GM12873 (cell line): ENCODE measurements at regions not wholly inside any gene's neighbourhood (a gene's known extent, or its start where the extent isn't known, plus 50 kb on each side); places are given as distances from the start of the nearest gene placed in this dataset.

Experiments
- TF ChIP-seq, protein P1 (sequence below): IDR thresholded peaks from 2 replicates; pipeline ENCODE4 v1.5.1; 2012; ENCODE audit warnings: low read depth, mild to moderate bottlenecking, moderate library complexity, low read length, control low read depth; ENCODE audit not compliant: insufficient read depth; ENCODE audit errors: missing control alignments

DNA sequence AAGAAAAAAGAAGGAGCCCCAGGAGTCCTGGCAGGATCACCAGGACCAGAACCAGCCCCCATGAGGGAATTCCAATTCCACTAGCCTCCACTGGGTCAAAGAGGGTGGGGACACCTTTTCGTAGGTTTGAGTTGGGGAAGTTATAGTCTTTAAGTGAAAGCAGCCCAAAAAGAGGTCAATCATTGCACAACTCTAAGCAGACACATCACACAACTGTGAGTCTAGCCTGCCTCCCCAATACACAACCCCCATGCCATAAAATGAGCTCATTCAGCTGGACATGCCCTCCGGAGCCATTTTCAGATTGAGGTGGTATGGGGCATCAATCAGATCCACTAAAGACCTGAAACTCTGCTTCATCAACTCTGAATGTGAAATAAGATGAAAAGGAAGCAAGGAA, 179.9 kb downstream of the NPHP4 start:
- TF ChIP-seq, protein P1, sequence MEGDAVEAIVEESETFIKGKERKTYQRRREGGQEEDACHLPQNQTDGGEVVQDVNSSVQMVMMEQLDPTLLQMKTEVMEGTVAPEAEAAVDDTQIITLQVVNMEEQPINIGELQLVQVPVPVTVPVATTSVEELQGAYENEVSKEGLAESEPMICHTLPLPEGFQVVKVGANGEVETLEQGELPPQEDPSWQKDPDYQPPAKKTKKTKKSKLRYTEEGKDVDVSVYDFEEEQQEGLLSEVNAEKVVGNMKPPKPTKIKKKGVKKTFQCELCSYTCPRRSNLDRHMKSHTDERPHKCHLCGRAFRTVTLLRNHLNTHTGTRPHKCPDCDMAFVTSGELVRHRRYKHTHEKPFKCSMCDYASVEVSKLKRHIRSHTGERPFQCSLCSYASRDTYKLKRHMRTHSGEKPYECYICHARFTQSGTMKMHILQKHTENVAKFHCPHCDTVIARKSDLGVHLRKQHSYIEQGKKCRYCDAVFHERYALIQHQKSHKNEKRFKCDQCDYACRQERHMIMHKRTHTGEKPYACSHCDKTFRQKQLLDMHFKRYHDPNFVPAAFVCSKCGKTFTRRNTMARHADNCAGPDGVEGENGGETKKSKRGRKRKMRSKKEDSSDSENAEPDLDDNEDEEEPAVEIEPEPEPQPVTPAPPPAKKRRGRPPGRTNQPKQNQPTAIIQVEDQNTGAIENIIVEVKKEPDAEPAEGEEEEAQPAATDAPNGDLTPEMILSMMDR = no peak

DNA sequence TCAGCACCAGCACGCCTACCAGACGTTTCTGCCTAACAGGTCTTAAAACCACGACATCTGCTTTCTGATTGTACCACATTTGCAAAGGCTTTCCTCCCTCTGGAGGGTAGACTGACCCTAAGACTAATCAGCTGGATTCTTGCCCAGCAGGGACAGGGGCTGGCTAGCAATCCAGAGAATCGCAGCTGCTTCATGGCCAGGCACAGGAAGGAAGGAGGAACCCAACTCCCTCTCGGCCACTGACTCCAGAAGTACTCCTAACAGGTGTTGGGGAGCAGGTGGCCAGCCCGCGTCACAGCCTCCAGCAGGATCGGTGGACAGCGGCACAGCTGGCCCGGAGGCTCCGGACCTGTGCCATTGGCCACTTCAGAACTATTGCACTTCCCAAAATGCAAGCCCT, 180.8 kb downstream of the NPHP4 start:
- TF ChIP-seq, protein P1 = no peak

DNA sequence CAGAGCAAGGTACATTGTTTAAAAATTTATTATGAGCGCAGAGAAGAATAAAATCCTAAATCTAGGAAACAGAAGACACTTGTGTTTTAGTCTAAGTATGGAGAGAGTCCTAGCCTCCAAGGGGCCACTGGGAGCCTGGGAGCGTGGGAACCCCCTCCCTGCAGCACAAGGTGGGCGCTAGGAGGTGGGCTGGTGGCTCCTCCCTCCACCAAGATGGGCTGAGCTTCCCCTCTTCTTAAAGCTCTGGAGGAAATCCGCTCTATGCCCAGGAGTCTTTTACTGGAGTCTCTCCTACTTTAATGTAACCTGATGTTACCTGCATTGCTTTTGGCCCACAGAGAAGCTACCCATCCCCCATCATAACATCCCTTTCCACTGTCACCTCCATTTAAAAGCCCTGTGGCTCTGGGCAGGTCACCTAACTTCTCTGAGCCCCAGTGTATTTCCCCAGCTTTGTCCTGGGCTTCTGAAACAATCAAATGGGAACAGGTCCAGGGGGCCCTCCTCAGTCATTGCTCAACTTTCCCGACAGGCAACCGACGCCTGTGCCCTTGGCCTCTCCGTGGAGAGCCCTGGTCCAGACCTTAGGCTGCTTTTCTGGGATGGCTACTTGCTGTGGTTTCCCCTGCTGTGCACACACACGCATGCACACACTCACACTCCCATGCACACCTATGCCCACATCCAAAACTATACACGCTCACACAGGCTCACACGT, 181.5 kb downstream of the NPHP4 start:
- TF ChIP-seq, protein P1 = no peak

DNA sequence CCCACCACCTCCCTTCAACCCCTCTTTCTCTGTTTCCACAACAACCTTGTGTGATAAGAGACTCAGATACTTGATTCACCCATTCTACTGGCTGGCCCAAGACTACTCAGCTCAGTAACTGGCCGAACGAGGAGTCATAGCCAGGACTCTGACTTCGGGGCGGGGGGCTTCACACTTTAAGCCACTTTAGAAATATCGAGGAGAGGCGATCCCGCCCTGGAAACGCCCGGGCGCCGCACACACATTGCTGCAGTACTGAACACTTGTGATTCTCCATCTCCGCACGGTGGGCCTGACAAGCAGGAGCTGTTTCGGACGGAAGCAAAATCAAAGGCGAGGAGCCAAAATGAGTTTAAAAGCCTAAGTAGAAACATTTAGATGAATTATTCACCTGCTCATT, 182.1 kb downstream of the NPHP4 start:
- TF ChIP-seq, protein P1 = no peak

DNA sequence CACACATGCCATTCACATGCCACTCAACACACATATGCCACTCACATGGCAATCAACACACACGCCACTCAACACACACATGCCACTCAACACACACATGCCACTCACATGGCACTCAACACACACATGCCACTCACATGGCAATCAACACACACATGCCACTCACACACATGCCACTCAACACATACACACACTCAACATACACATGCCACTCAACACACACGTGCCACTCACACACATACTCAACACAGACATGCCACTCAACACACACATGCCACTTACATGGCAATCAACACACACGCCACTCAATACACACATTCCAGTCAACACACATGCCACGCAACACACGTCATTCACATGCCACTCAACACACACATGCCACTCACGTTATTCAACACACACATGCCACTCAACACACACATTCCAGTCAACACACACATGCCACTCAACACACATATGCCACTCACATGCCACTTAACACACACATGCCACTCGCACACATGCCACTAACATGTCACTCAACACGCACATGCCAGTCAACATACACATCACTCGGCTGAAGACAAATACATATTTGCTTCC, 182.9 kb downstream of the NPHP4 start:
- TF ChIP-seq, protein P1 = no peak

DNA sequence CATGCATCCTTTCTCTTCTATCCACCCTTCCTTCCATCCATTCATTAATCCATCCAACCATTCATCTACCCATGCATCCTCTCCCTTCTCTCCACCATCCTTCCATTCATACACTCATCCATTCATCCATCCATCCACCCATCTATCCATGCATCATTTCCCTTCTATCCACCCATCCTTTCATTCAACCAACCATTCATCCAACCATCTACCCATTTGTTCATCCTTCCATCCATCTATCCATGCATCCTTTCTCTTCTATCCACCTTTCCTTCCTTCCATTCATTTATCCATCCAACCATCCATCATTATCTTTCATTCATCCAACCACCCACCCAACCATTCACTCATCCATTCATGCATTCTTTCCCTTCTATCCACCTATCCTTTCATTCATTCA, 188.4 kb downstream of the NPHP4 start:
- TF ChIP-seq, protein P1 = no peak

DNA sequence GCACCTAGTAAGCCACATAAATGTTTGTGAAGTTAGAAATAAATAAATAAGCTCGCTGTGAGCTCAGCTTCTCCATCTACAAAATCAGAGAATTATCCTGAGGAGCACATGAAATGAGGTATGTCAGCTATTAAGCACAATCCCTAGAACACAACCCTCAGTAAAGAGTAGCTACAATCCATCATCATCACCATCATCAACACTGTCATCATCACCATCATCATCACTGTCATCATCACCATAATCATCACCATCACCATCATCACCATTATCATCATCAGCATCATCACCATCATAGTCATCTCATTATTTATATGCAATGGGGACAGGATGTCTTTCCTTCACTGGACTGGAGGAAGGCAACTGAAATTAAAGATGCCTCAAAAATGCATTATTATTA, 189.6 kb downstream of the NPHP4 start:
- TF ChIP-seq, protein P1 = no peak
